Mucosa of stomach (tissue), 1 donor: ENCODE measurements at regions not wholly inside any gene's neighbourhood (a gene's known extent, or its start where the extent isn't known, plus 50 kb on each side); places are given as distances from the start of the nearest gene placed in this dataset.

Source experiments
- H3K27me3 ChIP-seq: one replicate; pipeline ENCODE4 v1.7.0; 2013; ENCODE audit warnings: mild to moderate bottlenecking, low read length; ENCODE audit not compliant: control insufficient read depth, insufficient read depth
- H3K36me3 ChIP-seq: one replicate; pipeline ENCODE4 v1.7.0; 2013; ENCODE audit warnings: low read length; ENCODE audit not compliant: control insufficient read depth, insufficient read depth
- H3K4me1 ChIP-seq: one replicate; pipeline ENCODE4 v1.7.0; 2013; ENCODE audit warnings: mild to moderate bottlenecking, low read length; ENCODE audit not compliant: control insufficient read depth, insufficient read depth
- H3K4me3 ChIP-seq: one replicate; pipeline ENCODE4 v1.7.0; 2013; ENCODE audit warnings: low read length
- H3K9ac ChIP-seq: one replicate; pipeline ENCODE4 v1.7.0; 2013; ENCODE audit warnings: mild to moderate bottlenecking, low read length, moderate library complexity
- H3K9me3 ChIP-seq: one replicate; pipeline ENCODE4 v1.7.0; 2013; ENCODE audit warnings: mild to moderate bottlenecking, low read length, moderate library complexity; ENCODE audit not compliant: control insufficient read depth
- donor health status: Pancreatic carcinoma.

DNA sequence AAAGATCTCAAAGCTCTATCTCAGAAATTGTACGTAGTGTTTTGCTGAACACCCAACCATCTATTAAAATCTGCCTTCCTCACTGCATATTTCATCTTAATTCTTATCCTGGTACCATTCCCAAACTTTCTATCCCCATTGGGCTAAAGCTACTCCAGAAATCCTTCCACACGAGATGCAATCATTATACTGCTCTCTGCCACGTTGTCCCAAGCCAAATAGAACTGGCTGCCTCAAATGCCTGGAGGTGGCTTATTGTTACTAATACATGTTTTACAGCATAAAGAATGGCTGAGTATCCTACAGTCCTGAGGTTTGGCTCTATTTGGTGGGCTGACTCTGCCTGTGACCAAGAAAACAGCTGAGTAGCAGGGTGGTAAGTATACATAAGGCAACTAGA is 306.0 kb upstream of the ACVR2A start:
- no peak overlapping the region for H3K9ac ChIP-seq
- no peaks in the 10 kb centered on the region for H3K27me3 ChIP-seq
- no peaks in the 10 kb centered on the region for H3K9me3 ChIP-seq
- no peaks in the 10 kb centered on the region for H3K4me1 ChIP-seq
- H3K4me3 ChIP-seq: no peak overlapping the region
- H3K36me3 ChIP-seq: no peaks in the 10 kb centered on the region

DNA sequence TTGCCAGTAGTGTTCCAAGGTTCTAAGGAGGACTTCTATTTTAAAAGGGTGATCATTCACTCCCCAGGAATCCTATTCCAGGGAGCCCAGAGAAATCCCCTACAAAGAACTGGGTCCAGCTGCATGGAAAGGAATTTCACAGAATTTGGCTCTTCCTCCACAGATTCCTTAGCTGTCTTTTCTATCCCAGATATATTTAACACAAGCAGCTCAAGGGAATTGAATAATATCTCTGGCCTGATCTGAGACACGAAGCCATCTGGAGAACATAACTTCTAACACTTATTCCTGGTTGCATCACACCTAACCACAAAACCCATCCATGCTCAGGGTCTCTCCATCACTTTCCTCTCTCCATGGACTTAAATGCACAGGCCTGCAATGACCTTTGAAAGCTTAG is 306.7 kb upstream of the ACVR2A start:
- H3K27me3 ChIP-seq: no peaks in the 10 kb centered on the region
- H3K4me3 ChIP-seq: no peak overlapping the region
- no peaks in the 10 kb centered on the region for H3K36me3 ChIP-seq
- no peaks in the 10 kb centered on the region for H3K4me1 ChIP-seq
- no peaks in the 10 kb centered on the region for H3K9me3 ChIP-seq
- H3K9ac ChIP-seq: no peak overlapping the region

DNA sequence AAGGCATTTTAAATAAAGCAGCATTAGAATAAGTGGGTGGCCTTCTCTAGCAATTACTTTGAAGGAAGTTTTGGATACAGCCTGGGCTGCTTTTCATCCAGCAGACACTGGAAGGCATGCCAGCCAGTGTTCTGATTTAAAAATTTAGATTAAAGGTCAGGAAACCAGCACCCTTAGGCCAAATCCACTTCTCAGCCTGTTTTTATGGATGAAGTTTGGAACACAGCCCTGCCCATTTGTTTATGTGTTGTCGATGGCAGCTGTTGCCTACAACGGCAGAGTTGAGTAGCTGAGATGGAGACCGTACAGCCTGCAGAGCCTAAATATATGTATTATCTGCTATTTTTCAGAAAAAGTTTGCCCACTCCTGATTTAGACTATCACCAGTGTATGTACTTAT is 313.6 kb upstream of the ACVR2A start:
- H3K4me1 ChIP-seq: no peaks in the 10 kb centered on the region
- H3K9ac ChIP-seq: no peak overlapping the region
- no peaks in the 10 kb centered on the region for H3K9me3 ChIP-seq
- no peaks in the 10 kb centered on the region for H3K36me3 ChIP-seq
- no peaks in the 10 kb centered on the region for H3K27me3 ChIP-seq
- no peak overlapping the region for H3K4me3 ChIP-seq

DNA sequence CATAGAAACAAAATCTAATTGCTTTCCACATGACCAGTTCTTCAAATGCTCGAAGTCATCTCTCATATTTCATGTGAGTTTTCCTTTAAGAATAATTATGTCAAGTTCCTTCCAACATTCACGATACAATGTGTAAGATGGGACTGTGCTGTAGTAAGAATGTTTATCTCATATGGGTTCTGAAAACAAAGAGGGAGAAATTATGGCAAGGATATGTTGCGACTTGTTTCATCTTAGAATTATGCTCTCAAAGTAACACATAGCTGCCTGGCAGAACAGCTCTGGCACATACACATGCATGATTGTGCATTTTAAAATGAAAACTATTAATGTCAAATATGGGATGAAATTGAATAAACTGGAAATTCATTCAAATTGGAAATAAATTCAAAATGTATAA is 314.8 kb upstream of the ACVR2A start:
- Histone ChIP-seq H3K9ac (no peak overlapping the region), H3K27me3 (no peaks in the 10 kb centered on the region), H3K4me1 (no peaks in the 10 kb centered on the region), H3K9me3 (no peaks in the 10 kb centered on the region), H3K36me3 (no peaks in the 10 kb centered on the region), H3K4me3 (no peak overlapping the region)

DNA sequence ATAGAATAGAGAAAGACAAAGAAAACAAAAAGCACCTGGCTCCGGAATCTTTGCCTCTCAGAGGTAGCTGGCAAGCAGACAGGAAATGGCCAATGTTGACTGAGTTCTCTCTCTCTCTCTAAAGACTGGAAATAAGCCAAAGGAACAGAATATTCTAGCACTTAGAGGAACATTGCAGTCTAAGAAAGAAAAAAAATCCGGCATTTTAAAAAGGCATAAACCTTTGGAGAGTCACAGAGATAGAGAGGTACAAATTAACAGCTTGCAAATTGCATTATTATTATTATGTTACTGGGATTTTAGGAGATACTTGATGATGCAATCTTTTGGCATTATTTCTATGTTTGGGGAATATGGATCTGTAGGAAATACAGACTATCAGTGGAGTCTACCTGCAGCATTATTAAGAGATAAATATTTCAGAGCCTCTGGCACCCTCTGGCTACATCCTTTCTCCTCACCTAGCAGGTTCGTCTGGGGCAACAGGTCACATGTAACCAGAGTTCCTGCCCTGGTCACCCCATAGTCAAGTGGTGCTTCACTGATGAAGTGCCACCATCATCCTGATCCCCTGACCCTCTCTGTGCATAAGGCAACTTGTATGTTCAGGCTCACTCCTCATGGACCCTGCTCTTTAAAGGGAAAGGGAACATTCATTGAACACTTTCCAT is 318.9 kb upstream of the ACVR2A start:
- H3K36me3 ChIP-seq: no peaks in the 10 kb centered on the region
- no peak overlapping the region for H3K9ac ChIP-seq
- H3K4me3 ChIP-seq: no peak overlapping the region
- no peaks in the 10 kb centered on the region for H3K9me3 ChIP-seq
- no peaks in the 10 kb centered on the region for H3K27me3 ChIP-seq
- H3K4me1 ChIP-seq: no peaks in the 10 kb centered on the region

DNA sequence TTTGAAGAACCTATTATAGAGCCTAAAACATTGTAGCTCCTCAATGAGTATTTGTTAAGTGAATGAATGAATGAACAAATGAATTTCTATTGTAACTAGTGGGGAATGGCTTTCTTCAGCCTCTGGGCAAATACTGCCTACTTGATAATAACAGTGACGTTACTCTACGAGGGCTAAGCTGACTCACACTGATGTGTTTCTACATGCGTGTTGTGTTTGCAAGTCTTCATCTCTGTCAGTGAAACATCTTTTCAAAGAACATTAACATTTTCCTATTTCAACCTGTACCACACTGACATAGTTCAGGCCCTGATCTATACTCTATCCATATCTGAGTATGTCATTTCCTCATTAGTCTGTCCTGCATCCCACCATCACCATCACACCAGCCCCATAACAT is 319.9 kb upstream of the ACVR2A start:
- no peaks in the 10 kb centered on the region for H3K27me3 ChIP-seq
- no peak overlapping the region for H3K9ac ChIP-seq
- H3K36me3 ChIP-seq: no peaks in the 10 kb centered on the region
- no peaks in the 10 kb centered on the region for H3K4me1 ChIP-seq
- H3K4me3 ChIP-seq: no peak overlapping the region
- no peaks in the 10 kb centered on the region for H3K9me3 ChIP-seq

DNA sequence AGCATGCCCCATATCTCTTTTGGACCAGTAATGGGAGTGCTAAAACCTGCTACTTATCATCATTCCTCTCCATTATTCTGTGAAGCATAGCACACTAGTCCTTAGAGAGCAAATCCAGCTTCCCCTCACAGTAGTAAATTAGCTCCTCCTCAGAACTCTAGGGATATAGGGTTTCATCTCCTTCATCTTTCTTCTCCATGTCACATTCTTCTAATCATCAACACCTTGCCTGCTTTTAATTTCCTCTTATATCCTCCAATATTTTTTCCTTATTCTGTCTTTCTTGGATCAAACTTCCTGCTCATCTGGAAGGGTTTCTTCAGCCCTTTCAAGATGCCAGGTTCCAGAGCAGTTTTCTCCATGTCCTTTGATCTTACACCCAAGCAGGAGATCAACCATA is 321.4 kb upstream of the ACVR2A start:
- Histone ChIP-seq H3K27me3 (no peaks in the 10 kb centered on the region), H3K9ac (no peak overlapping the region), H3K4me3 (no peak overlapping the region), H3K36me3 (no peaks in the 10 kb centered on the region), H3K4me1 (peaks cover 5% of the 10 kb centered on the region), H3K9me3 (no peaks in the 10 kb centered on the region)

DNA sequence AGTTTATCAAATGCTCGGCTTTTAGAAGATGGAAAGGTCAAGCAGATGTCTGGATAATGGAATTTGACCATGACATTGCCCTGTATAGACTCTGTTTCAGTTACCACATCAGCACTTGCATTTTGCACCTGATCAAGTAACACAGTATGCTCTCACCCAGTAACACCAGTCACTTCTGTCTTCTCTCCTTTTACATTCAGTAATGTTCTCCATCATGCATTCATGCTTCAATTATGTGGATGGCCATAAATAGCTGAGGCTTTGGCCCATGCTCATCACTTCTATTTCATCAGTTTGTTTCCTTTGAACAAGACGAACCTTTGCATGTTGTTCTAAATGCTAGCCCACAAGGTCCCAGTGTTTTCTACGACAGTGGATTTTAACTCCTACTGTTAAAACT is 322.9 kb upstream of the ACVR2A start:
- no peaks in the 10 kb centered on the region for H3K36me3 ChIP-seq
- H3K27me3 ChIP-seq: no peaks in the 10 kb centered on the region

DNA sequence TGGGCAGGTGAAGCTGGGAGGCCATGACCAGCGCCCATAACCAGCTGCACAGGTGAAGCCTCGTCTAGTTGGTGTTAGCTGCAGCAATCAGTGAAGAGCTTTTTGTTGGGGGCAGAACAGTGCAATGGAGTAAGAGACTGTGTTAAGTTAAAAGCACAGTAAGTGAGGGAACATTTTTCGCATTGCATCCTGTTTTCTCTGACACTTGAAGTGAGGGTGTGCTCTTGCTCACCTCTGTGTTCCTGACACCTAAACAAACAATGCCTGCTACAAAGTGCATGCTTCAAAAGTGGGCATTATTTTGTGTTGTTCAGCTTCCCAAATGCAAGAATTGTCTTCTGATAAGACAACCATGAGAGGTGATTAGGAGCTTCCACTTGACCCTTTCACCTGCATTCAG is 324.0 kb upstream of the ACVR2A start:
- no peaks in the 10 kb centered on the region for H3K36me3 ChIP-seq
- no peaks in the 10 kb centered on the region for H3K9me3 ChIP-seq
- no peak overlapping the region for H3K9ac ChIP-seq
- H3K4me1 ChIP-seq: peaks cover 8% of the 10 kb centered on the region
- H3K4me3 ChIP-seq: no peak overlapping the region
- H3K27me3 ChIP-seq: no peaks in the 10 kb centered on the region

More for the DNA sequence above, 322.9 kb upstream of the ACVR2A start:
- H3K9ac ChIP-seq: no peak overlapping the region
- no peak overlapping the region for H3K4me3 ChIP-seq
- no peaks in the 10 kb centered on the region for H3K9me3 ChIP-seq
- H3K4me1 ChIP-seq: peaks cover 5% of the 10 kb centered on the region

DNA sequence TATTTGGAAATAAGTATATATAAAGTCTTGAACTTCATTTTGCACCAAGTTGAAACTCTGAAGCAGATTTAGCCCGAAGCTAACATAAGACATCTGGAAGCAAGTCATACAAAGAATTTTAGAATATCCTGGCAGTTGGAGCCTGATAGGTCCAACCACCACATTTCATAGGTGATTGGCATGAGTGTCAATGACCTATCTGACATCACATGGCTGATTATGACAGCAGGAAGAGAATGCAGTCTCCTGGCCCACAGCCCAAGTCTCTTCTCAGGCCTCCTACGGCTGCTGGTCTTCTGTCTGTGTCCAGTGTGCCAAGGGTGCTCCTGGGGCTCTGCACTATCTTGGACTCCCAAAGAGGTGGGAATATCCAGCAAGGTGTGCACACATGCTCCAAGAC is 325.7 kb upstream of the ACVR2A start:
- Histone ChIP-seq H3K36me3 (no peaks in the 10 kb centered on the region), H3K4me3 (no peak overlapping the region), H3K4me1 (peaks cover 20% of the 10 kb centered on the region), H3K27me3 (no peaks in the 10 kb centered on the region), H3K9me3 (no peaks in the 10 kb centered on the region), H3K9ac (no peak overlapping the region)

DNA sequence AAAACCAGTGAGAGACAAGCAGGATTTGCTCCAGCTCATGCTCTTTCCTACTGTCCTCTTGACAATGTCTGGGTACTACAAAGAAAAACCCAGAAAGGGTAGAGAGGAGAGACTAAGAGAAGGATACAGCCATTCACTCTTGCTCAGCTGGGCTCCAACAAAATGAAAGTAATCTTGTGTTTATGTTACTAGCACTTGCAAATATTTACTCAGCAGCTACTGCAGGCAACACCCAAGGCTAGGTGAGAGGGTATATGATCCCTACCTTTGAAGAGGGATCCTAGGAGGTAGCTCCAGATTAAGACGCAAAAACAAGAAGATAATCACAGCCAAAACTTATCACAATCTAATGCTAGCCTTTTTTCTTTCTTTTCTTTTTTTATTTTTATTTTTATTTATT is 329.6 kb upstream of the ACVR2A start:
- H3K9ac ChIP-seq: no peak overlapping the region
- H3K27me3 ChIP-seq: no peaks in the 10 kb centered on the region
- H3K4me3 ChIP-seq: no peak overlapping the region
- no peaks in the 10 kb centered on the region for H3K9me3 ChIP-seq
- H3K36me3 ChIP-seq: no peaks in the 10 kb centered on the region
- peaks cover 25% of the 10 kb centered on the region for H3K4me1 ChIP-seq

DNA sequence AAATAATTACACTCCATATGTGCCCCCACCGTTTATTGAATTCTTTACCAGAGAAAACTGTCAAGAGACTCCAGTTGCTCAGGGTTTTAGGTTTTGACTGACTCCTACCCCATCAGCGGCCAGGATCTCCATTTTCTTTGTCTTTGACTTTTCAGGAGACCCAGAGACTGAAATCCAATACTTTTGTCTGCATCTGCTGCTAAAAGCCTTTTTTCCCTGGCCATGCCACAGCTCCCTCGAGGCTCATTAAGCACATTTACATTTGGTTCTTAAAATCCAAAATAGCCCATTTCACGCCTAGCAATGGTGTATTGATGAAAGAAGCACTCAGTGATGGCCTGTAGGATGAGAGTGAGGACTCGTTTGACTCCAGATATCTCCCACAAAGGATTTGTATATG is 332.6 kb upstream of the ACVR2A start:
- H3K4me1 ChIP-seq: peaks cover 19% of the 10 kb centered on the region
- no peaks in the 10 kb centered on the region for H3K9me3 ChIP-seq
- no peak overlapping the region for H3K4me3 ChIP-seq

DNA sequence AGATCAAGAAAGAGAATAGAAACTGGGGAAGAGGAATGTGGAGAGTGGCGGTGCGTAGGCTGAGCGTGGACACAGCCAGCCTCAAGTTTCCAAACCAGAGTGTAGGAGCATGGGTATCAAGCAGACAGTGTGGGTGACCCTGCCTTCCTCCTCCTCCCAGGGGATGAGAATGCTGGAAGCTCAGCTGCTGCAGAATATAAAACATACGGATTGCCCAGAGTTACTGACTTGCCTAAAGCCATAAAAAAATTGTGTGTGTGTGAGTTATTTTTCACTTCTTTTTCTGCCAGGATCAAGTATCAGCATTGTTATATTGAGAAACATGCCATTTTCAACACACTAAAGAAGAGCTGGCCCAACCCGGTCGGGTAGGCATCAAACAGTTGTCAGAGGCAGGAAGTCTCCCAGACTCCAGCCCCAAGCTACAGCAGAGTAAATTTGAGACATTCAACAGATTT is 333.3 kb upstream of the ACVR2A start:
- no peak overlapping the region for H3K9ac ChIP-seq
- H3K27me3 ChIP-seq: no peaks in the 10 kb centered on the region
- H3K4me3 ChIP-seq: no peak overlapping the region

More for the DNA sequence above, 332.6 kb upstream of the ACVR2A start:
- H3K27me3 ChIP-seq: no peaks in the 10 kb centered on the region
- no peak overlapping the region for H3K9ac ChIP-seq
- no peaks in the 10 kb centered on the region for H3K36me3 ChIP-seq

More for the DNA sequence above, 333.3 kb upstream of the ACVR2A start:
- no peaks in the 10 kb centered on the region for H3K36me3 ChIP-seq
- peaks cover 19% of the 10 kb centered on the region for H3K4me1 ChIP-seq
- H3K9me3 ChIP-seq: no peaks in the 10 kb centered on the region
